Keratinocyte (primary cell): ENCODE measurements at regions not wholly inside any gene's neighbourhood (a gene's known extent, or its start where the extent isn't known, plus 50 kb on each side); places are given as distances from the start of the nearest gene placed in this dataset.

Experiments
- CTCF ChIP-seq, 3 experiments: IDR thresholded peaks in 1 of 3; conservative IDR thresholded peaks in 1 of 3; optimal IDR thresholded peaks in 1 of 3; 2 replicates in 2 of 3; 3 replicates in 1 of 3; pipeline versions ENCODE3 to v1.5.1; 2011; ENCODE audit warnings: low read length in 3 of 3, mild to moderate bottlenecking in 3 of 3, moderate library complexity in 2 of 3, control low read depth in 1 of 3, inconsistent platforms in 1 of 3; ENCODE audit not compliant: insufficient read depth in 2 of 3; ENCODE audit errors: extremely low read depth in 1 of 3
- EZH2 ChIP-seq: IDR thresholded peaks from one replicate; pipeline ENCODE4 v1.6.1; 2012; ENCODE audit warnings: inconsistent platforms, mild to moderate bottlenecking, low read length, moderate library complexity

GRCh38 chr5:109953761-109954160 lies 264.0 kb downstream of the MAN2A1 start:
- TF ChIP-seq EZH2 (no peak), CTCF (optimal IDR thresholded peaks at IDR 0.05 in 1 of 3, IDR thresholded peaks at IDR 0.05 in 1 of 3, conservative IDR thresholded peaks at IDR 0.05 in 1 of 3; ENCODE audit: extremely low read depth in 1 of 3, insufficient read depth in 2 of 3, low read length in 3 of 3) (no peak)
